AG04450 (cell line): ENCODE measurements at regions not wholly inside any gene's neighbourhood (a gene's known extent, or its start where the extent isn't known, plus 50 kb on each side); places are given as distances from the start of the nearest gene placed in this dataset.

Experiments
- CTCF ChIA-PET: fragments of 300-600, 350-600 bp; formaldehyde crosslinking; extraction: SDS; loops from one replicate; lab custom pipeline; 2022; ENCODE audit warnings: antibody characterized with exemption, inconsistent platforms; lab: Charles Lee
- POLR2A ChIA-PET: fragments of 350-600 bp; formaldehyde crosslinking; extraction: SDS; loops from one replicate; lab custom pipeline; 2021; ENCODE audit warnings: antibody characterized with exemption, inconsistent platforms; lab: Yijun Ruan, JAX
- DNase-seq: peaks from one replicate; pipeline ENCODE4 v3.0.0-alpha.2; 2011; ENCODE audit warnings: low read depth, low spot score
- H3K27ac ChIP-seq: one replicate; pipeline ENCODE4 v1.5.1; 2012; ENCODE audit warnings: low read depth, low read length, control low read depth
- H3K27me3 ChIP-seq: one replicate; pipeline ENCODE4 v1.6.0; 2012; ENCODE audit warnings: low read length; ENCODE audit not compliant: control insufficient read depth, insufficient read depth
- H3K4me3 ChIP-seq: 2 replicates; pipeline ENCODE4 v1.5.1; 2011; ENCODE audit warnings: mild to moderate bottlenecking, low read depth, low read length, control low read depth
- H3K9me3 ChIP-seq: 2 replicates; pipeline ENCODE4 v1.5.1; 2012; ENCODE audit warnings: low read length; ENCODE audit not compliant: control insufficient read depth, insufficient read depth
- CTCF ChIP-seq: IDR thresholded peaks from 2 replicates; pipeline ENCODE4 v1.5.1; 2011; ENCODE audit warnings: low read depth, low read length, control low read depth, inconsistent platforms

GRCh38 chr1:186741640-186742039 is 61.4 kb upstream of the PTGS2 start:
- Histone ChIP-seq H3K27ac (no peak overlapping the region), H3K4me3 (no peak overlapping the region), H3K9me3 (no peaks in the 10 kb centered on the region), H3K27me3 (no peaks in the 10 kb centered on the region)
- no peak for TF ChIP-seq CTCF
- ChIA-PET POLR2A (no interaction called here), CTCF (interaction anchor here (0.6 to 1.4 kb wide), 2 partner anchors 18 to 245 kb away, joined by 3 read pairs; no protein-coding TSS in a partner anchor)
- DNase-seq: no peak

- H3K9me3 ChIP-seq: no peaks in the 10 kb centered on the region
- H3K27me3 ChIP-seq: no peaks in the 10 kb centered on the region
- no peak overlapping the region for H3K27ac ChIP-seq
- H3K4me3 ChIP-seq: no peak overlapping the region
- CTCF ChIA-PET: no interaction called here
- no peak for DNase-seq
- POLR2A ChIA-PET: no interaction called here
- no peak for TF ChIP-seq CTCF
Measured at GRCh38 chr1:186740324-186740723, 60.1 kb upstream of the PTGS2 start.

- no peaks in the 10 kb centered on the region for H3K27me3 ChIP-seq
- TF ChIP-seq CTCF: no peak
- ChIA-PET POLR2A (no interaction called here), CTCF (interaction anchor here (1.9 to 2.0 kb wide), 2 partner anchors 16 to 364 kb away, joined by 5 to 8 read pairs; partner anchors contain the start of gene TPR)
- no peaks in the 10 kb centered on the region for H3K9me3 ChIP-seq
- DNase-seq: no peak
- H3K4me3 ChIP-seq: no peak overlapping the region
- no peak overlapping the region for H3K27ac ChIP-seq
Measured at GRCh38 chr1:186739515-186739914, 59.3 kb upstream of the PTGS2 start.

GRCh38 chr1:186738926-186739325 is 58.7 kb upstream of the PTGS2 start:
- no peak overlapping the region for H3K27ac ChIP-seq
- ChIA-PET POLR2A (no interaction called here), CTCF (interaction anchor here (0.9 to 2.0 kb wide), 3 partner anchors 11 to 364 kb away, joined by 4 to 8 read pairs (median 5); partner anchors contain the start of gene TPR)
- no peak for DNase-seq
- no peaks in the 10 kb centered on the region for H3K27me3 ChIP-seq
- no peak overlapping the region for H3K4me3 ChIP-seq
- no peak for TF ChIP-seq CTCF
- no peaks in the 10 kb centered on the region for H3K9me3 ChIP-seq

GRCh38 chr1:186736971-186737685 is 56.9 kb upstream of the PTGS2 start:
- DNase-seq: no peak
- POLR2A ChIA-PET: no interaction called here
- Histone ChIP-seq H3K27ac (no peak overlapping the region), H3K4me3 (no peak overlapping the region), H3K9me3 (no peaks in the 10 kb centered on the region), H3K27me3 (no peaks in the 10 kb centered on the region)
- CTCF ChIA-PET: interaction anchor here (2.2 kb wide), 1 partner anchor 14 kb away, joined by 9 read pairs; no protein-coding TSS in a partner anchor
- no peak for TF ChIP-seq CTCF
